ENCODE measurements at regions not wholly inside any gene's neighbourhood (a gene's known extent, or its start where the extent isn't known, plus 50 kb on each side); places are given as distances from the start of the nearest gene placed in this dataset.
A peak's percentile ranks its signal among the peaks of the same experiment; 100 is the strongest.

DNA sequence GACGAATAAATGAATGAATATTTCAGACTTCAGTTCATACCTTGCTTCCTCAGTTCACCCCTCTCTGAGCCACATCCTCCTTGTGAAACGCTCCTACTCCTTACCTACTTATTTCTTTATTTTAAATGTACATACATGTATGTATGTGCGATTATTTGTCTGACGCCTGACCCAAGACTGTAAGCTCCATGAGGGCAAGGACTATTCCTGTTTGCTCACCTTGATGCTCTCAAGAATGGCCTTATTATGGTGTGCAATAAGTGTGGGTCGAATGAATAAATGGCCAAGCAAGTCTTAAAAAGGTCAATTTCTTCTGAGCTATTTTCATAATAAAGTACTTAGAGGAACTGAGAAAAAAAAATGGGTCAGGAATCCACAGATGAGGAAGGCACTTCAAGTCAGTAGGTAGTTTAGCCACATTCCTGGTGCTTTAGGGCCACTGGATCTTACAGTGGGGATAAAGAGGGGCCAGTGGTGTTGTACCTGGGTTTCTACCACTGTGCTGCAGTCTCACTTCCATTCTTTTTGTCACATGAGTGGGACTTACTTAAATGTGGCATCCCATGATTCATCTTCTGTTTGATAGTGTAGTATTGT, 74.7 kb downstream of the SDC1 start:
- no peak for DNase-seq (ENCODE audit: low read depth in 2 of 2)

DNA sequence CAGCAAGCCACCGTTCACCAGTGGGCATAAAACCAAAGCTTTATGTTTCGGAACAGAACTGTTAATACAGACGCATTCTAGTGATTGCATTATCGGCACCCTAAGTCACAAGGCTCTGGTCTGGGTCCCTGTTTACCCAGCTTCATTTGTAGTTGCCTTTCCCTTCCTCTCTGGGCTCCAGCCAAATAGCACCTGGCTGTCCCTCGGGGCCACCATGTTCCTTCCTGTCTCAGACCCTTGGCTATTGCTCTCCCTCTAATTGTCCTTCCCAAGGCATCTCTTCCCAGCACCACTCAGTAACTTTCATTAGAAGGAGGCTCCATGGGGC, 75.3 kb downstream of the SDC1 start:
- DNase-seq (ENCODE audit: low read depth in 2 of 2), result no peak

DNA sequence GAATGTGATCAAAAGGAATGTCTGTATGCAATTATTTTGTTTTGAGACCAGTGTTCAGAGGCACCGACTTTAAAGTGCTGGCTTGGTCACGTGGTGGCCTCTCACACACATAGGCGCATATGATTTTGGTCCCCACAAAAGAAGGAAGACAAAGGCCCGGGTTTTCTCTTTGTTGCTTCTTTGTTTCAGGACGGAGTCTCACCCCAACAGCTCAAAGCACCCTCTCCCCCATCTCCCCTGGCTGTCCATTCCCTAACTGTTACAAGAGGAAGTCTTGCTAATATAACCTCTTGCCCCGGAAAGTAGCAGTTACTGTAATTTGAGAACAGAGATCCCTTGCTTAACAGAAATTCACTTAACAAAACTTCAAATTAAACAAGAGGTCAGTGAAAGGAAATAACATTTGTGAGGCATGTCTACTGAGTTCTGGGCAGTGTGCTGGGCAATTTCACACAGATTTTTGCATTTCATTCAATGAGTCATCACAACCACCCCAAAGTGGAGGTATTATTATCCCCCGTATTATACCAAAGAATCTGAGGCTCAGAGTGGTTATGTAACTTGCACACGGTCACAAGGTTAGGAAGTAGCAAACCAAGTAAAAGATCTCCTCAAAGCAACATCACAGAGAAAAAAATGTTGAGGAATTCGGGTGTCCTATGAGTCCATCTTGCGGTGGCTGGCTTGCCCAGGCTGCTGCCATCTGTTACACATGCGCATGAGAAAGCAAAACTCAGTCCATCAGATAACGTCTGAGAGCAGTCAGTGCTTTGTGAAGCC, 75.8 kb downstream of the SDC1 start:
- DNase-seq (ENCODE audit: low read depth in 2 of 2), result no peak

DNA sequence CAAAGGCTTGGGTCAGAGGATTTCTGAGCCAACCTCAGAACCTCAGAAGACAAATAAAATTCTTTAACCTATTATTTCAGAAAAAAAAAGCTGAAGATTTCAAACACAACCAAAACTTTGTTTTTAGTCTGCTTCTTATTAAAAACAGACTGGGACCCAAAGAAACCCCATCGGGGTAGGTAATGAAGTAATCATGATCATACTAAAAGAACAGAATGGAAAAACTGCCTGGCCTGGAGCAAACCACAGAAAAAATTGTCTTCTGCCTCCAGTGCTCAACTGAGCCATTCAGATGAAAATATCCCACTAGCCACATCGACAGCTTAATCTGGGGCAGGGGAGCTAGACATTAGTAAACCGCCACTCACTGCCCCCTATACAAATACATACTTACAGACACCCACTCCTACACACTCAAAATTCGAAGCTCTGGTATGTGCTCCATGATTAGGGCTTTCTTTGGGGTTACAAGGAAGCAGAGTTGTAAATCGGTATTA, 76.5 kb downstream of the SDC1 start:
- DNase-seq (ENCODE audit: low read depth in 2 of 2), result no peak

DNA sequence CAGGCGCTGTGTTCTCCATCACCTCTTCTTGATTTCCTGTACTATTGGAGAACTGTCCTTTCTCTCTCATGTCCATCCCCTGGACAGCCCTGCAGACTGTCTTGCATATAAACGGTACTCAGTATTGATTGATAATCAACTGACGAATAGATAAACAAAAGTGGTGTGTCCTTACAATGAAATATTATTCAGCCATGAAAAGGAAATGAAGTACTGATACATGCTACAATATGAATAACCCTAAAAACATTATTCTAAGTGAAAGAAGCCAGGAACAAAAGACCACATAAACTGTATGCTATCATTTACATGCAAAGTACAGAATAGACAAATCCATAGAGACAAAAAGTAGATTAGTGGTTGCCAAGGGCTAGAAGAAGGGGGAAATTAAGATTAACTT, 77.6 kb downstream of the SDC1 start:
- no peak for DNase-seq (ENCODE audit: low read depth in 2 of 2)

DNA sequence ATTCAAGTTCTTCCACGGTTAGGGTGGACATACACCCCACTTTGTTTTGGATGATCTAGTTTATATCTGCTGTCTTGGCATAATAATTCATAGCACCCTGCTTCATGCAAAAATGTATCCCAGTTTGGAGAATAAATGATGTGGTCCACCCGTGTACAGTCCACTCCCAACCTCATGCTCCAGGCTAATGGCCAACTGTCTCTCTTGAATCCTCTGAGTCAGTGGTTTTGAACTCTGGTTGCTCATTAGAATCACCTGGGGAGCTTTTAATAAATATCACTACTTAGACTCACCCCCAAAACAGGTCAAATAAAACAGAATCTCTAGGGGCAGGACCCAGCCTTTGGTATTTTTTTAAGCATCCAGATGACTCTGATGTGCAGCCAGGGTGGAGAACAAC, 78.5 kb downstream of the SDC1 start:
- DNase-seq (ENCODE audit: low read depth in 2 of 2), result no peak

DNA sequence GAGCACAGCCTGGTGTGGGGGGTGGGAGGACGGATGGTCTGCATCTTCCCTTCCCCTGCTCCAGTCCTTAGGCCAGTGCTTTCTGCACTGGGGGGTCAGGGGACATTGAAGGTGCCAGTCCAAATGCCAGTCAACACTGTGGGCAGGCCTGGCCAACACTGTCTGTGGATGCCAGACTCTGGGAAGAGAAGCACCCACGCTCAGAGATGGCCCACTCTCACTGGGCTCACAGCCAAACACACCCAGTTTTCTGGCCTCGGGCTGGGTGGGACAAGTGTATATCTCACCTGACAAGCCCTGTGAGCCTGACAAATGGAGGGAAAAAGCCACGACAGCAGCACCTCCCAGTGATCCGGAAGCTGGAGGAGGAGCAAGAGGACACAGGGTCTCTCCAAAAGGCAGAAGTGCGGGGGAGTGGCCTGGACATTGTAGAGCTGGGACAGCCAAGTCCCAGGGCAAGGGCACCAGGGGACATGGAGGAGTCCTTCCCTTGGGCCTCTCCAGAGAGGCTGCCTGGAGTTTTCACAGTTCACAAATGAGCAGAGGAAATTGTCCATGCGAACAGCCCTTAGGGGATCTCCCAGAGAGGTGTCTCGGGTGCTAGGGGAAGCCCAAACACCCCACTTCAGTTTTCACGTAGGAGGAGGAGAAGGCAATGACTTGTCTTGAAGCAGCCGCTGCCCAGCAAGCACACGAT, 79.3 kb downstream of the SDC1 start:
- DNase-seq (ENCODE audit: low read depth in 2 of 2), result no peak

DNA sequence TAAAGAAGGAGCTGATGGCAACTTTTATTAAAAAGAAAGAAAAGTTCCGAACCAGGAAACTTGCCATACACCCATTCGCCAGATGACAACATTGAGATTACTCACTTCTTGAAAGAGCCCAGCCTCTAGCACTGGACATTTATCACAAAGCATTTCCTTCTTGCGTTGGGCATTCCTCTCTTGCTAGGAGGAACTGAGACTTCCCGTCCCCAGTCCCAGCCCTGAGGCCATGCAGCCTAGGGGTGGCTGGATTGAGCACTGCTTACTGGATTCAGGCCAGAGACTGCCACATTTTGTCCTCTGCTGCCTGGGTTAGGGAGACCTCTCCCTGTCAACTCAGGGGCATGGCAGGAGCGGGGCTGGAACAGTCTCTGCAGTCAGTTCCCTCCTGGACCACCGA, 80.1 kb downstream of the SDC1 start:
- no peak for DNase-seq (ENCODE audit: low read depth in 2 of 2)

DNA sequence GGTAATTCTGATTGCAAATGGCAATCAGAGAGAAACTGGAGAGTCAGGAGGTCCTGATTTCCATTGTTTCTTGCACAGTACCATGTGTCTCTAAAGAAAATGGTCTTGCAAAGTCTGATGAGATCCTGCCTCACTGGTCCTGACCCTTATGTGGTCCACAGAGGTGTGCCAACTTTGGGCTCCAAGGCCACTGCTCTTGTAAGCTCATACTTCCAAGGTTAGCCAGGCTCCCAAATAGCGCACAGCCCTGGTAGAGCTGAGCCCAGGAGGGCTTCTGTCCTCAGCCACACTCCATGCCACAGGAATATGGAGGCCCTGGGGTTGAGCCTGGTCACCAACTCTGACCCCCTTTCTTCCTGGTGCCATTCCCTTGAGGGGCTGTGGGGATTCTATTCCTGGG, 80.7 kb downstream of the SDC1 start:
- no peak for DNase-seq (ENCODE audit: low read depth in 2 of 2)

DNA sequence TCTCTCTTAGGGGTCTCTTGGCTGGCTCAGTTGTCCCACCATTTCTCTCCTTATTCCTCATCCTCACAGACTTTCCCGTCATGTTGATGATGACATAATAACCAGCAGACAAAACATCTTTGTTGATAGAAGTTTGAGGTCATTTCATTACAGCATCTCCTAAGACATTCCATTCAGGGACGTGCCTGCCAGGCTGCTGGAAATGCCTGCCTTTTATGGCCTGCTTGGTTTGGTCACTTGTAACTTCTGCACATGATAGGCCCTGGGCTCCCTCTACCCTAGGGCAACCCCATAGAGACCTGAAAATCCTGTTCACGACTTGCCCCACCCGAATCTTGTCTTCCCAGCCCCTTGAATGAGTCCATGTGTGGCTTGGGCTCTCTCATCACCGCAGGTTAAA, 81.7 kb downstream of the SDC1 start:
- DNase-seq (ENCODE audit: low read depth in 2 of 2), result no peak

DNA sequence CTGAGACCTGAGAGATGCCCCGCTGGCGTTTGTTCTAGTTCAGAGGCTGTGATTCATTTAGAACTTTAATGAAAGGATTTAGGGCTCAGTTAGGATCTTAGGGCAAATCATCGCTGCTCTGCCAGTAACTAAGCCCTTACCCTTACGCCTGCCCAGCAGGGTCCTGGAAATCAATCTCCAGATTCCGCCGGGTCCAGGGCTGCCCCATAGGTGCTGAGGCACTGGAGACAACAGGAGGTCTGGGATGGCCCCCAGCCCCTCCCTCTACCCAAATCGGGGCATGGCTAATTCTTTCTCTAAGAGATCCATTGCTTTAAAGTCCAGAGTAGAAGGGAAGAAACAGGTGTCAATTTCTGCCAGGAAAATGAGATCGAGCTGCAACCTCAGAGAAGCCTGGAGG, 83.1 kb downstream of the SDC1 start:
- no peak for DNase-seq (ENCODE audit: low read depth in 2 of 2)

DNA sequence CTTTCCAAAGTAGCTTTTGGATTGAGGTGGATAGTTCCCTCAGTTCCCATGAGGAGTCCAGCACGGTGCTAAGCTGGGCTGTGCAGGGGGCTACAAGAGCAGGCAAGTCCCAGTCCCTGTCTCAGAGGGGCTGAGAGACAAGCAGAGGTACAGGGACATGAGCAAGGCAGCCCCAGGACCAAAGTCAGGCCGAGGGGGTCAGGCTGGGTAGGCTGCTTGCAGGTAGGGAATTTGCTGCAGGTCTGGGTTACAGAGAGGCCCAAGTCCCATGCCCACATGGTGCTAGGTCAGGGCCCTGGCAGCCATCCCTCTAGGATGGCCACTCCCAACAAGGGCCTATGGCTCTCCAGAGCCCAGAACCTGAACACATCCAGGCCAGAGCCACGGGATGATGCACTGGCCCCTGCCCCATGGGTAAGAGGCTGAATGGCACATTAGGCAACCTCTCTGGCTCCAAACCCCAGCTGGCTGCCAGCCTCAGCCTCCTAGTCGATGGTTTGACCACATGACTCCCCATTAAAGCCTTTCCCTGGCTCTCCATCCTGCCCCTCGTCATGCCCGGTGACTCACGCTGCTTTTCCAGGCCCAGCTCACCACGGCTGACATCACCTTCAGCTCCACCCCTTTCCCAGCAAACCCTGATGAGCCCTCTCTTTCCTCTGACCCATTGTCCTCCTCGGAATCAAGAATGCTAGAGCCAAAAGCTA, 83.7 kb downstream of the SDC1 start:
- no peak for DNase-seq (ENCODE audit: low read depth in 2 of 2)

DNA sequence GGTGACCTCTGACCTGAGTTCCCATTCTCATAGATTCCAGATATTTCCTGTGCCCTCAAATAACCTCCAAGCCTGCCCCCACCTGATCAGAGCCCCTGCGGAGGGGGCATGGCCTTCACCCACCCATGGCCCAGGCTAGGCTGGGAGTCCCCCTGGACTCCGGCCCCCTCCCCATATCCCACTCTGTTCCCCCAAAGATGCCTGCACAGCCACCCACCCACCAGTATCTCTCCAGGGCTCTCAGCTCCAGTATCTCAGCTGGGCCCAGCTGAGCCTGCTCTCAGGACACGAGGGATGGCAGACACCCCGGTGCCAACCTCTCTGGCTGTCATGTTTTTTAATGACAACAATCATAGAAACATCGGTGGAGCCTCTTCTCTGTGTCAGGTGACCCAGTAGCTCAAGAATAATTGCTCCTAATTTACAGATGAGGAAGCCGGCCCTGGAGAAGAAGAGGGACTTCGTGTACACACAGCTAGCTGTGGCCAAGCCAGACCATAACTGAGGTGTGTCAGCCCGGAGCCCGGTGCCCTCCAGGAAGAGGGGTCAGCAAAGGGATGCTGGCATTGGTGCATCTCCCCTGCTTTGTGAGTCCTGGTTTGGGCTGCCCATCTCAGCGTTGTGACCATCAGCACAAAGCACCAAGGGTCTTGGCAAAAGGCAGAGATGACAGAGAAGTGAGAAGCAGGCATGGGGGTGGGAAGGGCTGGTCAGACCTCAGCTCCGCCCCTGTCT, 84.4 kb downstream of the SDC1 start:
- no peak for DNase-seq (ENCODE audit: low read depth in 2 of 2)

DNA sequence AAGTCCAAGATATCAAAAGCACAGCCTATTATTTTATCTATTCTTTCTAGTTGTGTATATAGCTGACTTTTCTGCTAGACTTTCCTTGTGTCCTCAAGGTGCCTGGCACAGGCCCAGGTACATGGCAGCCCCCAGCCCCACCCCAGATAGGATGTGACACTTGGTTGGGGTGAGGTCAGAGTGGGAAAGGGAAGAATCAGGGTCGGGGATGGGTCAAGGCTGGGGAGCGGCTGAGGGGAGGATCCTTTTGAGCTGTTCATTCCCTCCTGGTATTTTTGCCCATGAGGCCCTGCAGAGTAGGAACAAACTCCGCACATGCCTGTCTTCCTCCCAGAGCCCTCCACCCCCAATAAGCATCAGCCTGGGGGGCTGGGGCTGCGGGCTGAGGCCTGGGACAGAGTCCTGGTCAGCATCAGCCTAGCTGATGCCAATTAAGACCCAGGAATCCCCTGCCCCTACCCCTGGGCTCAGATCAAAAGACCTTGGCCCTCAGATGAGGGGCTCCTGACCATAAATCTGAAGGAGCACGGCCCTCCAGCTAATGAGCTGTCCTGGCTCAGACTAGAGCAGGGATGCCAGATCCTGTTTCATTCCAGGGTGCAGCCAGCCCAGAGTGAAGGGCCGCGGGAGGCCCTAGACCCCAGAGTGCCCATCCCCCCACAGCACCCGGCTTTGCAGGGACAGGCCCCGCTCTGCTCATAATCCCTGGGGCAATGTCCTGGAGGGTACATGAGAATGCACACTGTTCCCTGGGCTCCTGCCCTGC, 85.3 kb downstream of the SDC1 start:
- DNase-seq (ENCODE audit: low read depth in 2 of 2), result no peak

DNA sequence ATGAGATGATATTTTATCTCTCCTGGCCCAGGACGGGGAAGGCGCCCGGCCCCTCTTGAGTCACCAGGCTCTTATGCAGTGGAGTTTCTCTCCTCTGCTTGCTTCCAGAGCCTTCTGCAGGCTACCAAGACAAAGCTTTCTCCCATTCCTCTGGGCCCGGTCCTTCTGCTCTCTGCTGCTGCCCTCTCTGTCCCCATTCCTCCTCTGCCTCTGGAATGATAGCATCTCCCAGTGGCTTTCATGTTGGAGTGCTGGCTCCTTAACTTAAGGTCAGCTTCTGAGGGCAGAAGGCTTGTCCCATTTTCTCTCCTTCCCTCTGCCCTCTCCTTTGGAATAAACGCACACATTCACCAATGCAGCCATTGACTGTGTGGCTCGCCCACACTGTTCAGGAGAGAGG, 86.2 kb downstream of the SDC1 start:
- no peak for DNase-seq (ENCODE audit: low read depth in 2 of 2)

DNA sequence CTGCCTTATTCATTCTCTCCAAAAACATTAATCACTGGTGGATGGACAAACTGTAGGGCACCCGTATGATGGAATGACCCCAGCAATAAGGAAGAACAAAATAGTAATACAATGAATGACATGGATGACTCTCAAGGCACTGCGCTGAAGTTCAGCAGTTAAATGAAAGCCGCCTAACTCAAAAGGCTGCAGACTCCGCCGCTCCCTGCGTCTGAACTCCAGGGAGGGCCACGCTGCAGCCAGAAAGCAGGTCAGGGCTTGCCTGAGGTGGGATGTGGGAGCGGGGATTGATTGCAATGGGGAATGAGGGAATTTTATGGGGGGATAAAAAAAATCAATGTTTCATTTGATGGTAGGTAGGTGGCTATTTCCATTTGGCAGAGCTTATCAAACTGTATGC, 86.5 kb upstream of the LAPTM4A start:
- DNase-seq (ENCODE audit: low read depth in 2 of 2), result no peak

DNA sequence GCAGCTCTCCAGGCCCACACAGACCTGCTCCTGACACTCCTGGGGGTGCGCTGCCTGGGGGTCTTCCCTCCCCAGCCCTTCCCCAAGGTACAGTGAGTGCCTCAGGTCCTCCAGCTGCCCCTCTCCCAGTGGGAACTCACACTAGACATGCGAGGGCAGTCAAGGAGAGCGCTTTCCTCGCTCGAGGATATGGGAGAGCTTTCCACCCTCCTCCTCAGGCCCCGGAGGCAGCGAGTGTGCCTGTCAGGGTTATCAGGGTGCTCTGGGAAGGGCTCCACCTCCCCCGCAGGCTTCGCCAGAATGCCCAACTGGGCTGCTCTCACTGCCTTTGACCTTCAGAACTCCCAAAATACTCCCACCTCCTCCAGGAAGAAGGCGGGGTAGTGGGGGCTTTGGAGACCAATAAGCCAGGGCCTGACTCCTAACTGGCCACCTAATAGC, 85.7 kb upstream of the LAPTM4A start:
- no peak for DNase-seq (ENCODE audit: low read depth in 2 of 2)

DNA sequence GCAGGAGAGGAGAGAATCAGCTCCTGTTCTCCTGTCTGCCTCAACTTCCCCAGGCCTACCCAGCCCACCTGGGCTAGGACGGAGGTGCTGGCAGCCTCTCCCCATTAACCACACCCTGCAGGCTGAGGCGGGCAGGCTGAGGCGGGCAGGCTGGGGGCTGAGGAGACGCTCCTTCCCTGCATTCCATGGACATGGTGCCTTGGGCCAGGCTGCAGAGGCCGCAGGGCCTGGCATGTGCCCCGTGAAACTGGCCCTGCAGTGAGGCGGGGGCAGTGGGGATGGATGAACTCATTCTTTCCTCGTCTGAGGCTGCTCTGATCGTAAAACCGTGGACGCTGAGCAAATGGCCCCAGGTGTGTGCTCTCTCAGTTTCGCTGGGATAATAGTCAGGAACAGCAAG, 84.7 kb upstream of the LAPTM4A start:
- DNase-seq (ENCODE audit: low read depth in 2 of 2), result no peak

DNA sequence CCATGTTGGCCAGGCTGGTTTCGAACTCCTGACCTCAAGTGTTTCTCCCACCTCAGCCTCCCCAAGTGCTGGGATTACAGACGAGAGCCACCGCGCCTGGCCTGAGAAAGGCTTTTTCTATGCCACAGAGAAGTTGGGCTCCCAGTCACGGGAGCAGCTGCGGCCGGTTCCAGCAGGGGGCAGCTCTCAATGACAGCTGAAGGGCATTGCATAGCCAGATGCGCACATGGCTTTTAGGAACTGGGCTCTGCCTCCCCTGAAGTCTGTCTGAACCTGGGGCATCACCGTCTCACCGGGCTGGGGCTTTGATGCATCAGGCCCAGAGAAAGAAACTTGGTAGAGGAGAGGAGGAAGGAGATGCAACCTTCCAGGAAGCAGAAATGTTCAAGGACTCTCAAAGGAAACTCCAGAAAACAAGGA, 84.2 kb upstream of the LAPTM4A start:
- DNase-seq (ENCODE audit: low read depth in 2 of 2), result peak; percentile 27 to 34

DNA sequence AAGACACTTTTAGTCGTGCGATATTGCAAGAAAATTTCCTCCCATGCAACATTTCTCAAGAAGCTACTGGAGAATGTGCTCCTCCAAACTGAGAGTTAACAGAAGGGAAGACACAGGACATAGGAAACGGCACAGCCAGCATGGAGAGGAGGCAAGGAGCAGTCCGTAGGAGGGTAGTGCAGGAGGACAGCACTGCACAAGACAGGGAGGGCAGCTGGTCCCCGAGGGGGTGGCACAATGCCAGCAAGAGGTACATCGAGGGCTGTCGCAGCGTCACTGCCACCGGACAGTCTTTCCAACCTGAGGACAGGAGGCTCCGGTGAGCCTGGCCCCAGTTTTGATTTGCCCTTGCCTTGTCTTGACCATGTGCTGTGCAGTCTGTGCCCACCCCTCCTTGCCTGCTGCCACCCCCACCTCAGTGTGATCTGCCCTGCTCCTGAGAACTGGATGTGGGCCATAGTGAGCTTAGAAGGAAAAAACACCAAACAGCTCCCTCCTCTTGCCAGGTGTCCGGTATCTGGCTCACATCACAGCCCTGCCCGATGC, 81.6 kb upstream of the LAPTM4A start:
- no peak for DNase-seq (ENCODE audit: low read depth in 2 of 2)

Data from stimulated activated CD4-positive, alpha-beta T cell treated with anti-CD3 and anti-CD28 coated beads, Interleukin-15, amount 100 ng/mL, for 48 hours (primary cell).